ENCODE measurements at regions not wholly inside any gene's neighbourhood (a gene's known extent, or its start where the extent isn't known, plus 50 kb on each side); places are given as distances from the start of the nearest gene placed in this dataset.

DNA sequence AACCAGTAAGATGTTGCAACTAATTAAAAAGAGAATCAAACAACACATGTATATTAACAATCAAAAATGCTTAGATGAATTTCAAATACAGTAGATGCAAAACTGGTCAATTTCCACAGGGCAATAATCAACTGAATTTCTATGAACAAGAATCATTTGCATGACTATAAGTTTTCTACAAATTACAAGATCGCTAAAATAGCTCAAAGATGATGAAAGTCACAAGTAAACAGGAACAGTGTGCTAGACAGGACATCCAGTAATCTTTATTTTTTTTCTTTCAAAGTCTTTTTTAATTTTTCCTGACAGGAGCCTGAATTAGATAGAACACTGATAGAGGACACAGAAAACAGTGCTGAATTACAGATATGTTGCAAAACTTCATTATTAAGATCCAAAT is 608.2 kb upstream of the DAB2 start:
- TF ChIP-seq, protein P1, sequence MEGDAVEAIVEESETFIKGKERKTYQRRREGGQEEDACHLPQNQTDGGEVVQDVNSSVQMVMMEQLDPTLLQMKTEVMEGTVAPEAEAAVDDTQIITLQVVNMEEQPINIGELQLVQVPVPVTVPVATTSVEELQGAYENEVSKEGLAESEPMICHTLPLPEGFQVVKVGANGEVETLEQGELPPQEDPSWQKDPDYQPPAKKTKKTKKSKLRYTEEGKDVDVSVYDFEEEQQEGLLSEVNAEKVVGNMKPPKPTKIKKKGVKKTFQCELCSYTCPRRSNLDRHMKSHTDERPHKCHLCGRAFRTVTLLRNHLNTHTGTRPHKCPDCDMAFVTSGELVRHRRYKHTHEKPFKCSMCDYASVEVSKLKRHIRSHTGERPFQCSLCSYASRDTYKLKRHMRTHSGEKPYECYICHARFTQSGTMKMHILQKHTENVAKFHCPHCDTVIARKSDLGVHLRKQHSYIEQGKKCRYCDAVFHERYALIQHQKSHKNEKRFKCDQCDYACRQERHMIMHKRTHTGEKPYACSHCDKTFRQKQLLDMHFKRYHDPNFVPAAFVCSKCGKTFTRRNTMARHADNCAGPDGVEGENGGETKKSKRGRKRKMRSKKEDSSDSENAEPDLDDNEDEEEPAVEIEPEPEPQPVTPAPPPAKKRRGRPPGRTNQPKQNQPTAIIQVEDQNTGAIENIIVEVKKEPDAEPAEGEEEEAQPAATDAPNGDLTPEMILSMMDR (conservative IDR thresholded peaks at IDR 0.05 in 1 of 2, IDR thresholded peaks at IDR 0.05 in 1 of 2; ENCODE audit: low read depth in 1 of 2, low read length in 2 of 2), result no peak
- no peak for TF ChIP-seq EZH2 (IDR thresholded peaks at IDR 0.05; ENCODE audit: low read length, missing control alignments)

All from fibroblast of lung (primary cell).